Heart left ventricle (tissue), 16 donors: ENCODE measurements at regions not wholly inside any gene's neighbourhood (a gene's known extent, or its start where the extent isn't known, plus 50 kb on each side); places are given as distances from the start of the nearest gene placed in this dataset.

ENCODE experiments used
- ATAC-seq, 4 donors: fragments of 200-7000 bp; cut with Tn5 transposase; one replicate each; pipeline ENCODE4 v1.9.1; 2020 to 2022; ENCODE audit warnings: moderate library complexity in 4 of 4, mild to moderate bottlenecking in 3 of 4, moderate number of reproducible peaks in 1 of 4
- DNase-seq, 5 donors: peaks; one replicate each; pipeline ENCODE4 v3.0.0-alpha.2; 2020
- H3K27ac ChIP-seq, 12 donors: fragments of 200-600 bp; sonication (generic) in 4 of 12; one replicate each; pipeline versions ENCODE4 v1.5.0 to v1.8.0; 2016 to 2022; ENCODE audit warnings: mild to moderate bottlenecking in 2 of 12
- H3K27me3 ChIP-seq, 9 donors: fragments of 200-600 bp; sonication (generic) in 2 of 9; one replicate each; pipeline versions ENCODE4 v1.5.1 to v1.8.0; 2016 to 2022; ENCODE audit warnings: mild to moderate bottlenecking in 3 of 9
- H3K36me3 ChIP-seq, 9 donors: fragments of 200-600 bp; sonication (generic) in 2 of 9; one replicate each; pipeline versions ENCODE4 v1.5.0 to v1.8.0; 2018 to 2022; ENCODE audit warnings: mild to moderate bottlenecking in 2 of 9
- H3K4me1 ChIP-seq, 12 donors: fragments of 200-600 bp; sonication (generic) in 4 of 12; one replicate each; pipeline versions ENCODE4 v1.5.0 to v1.8.0; 2016 to 2022; ENCODE audit warnings: mild to moderate bottlenecking in 3 of 12
- H3K4me3 ChIP-seq, 12 donors: fragments of 200-600 bp; sonication (generic) in 4 of 12; one replicate each; pipeline versions ENCODE4 v1.5.0 to v1.8.0; 2017 to 2022; ENCODE audit warnings: mild to moderate bottlenecking in 9 of 12, moderate library complexity in 4 of 12
- H3K9me3 ChIP-seq, 12 donors: fragments of 200-600 bp; sonication (generic) in 4 of 12; one replicate each; pipeline versions ENCODE4 v1.5.0 to v1.8.0; 2016 to 2022; ENCODE audit warnings: mild to moderate bottlenecking in 1 of 12
- CTCF ChIP-seq, 12 donors: fragments of 200-600 bp; sonication (generic) in 4 of 12; IDR thresholded peaks; one replicate each; pipeline versions ENCODE4 v1.5.0 to v1.8.0; 2018 to 2022; ENCODE audit warnings: antibody characterized with exemption in 12 of 12, mild to moderate bottlenecking in 5 of 12
- POLR2A ChIP-seq, 2 donors: fragments of 450-650 bp; IDR thresholded peaks; one replicate each; pipeline ENCODE4 v1.6.1; 2017; ENCODE audit warnings: antibody characterized with exemption in 2 of 2, mild to moderate bottlenecking in 2 of 2, moderate library complexity in 2 of 2
- WGBS, 4 donors: extraction: QIAGEN DNeasy Blood & Tissue Kit in 2 of 4; methylation state at CpG; one replicate each; pipeline versions ENCODE4 v1.1.5 to v1.1.7; 2013 to 2018; 5-methylcytosine and 5-hydroxymethylcytosine counted together
- intact Hi-C, 10 donors: fragments of 100-400 bp; cut with DNase I; formaldehyde crosslinking; loops; one replicate each; pipeline versions ENCODE4 v1.11.1 to v1.14.2; 2022
- donor health status: ischemic (EF 13 %, LVEDD 7.1; RV severe dilation, severe dysfunction).
- donor health status: healthy with polysubstance abuse.
- donor health status: DM: no; HTN: yes; CAD: no.
- donor health status: DM: no; HTN: no; CAD: no.
- donor health status: ischemic (EF 25% LVEDD 6.9; RV normal size, moderate dysfunction).
- donor health status: ischemic (EF 25% LVEDD 5.7; RV mildly dilated, moderate dysfunction).
- donor health status: healthy.
- donor health status: DM: yes; HTN: yes; CAD: no.
- donor health status: ischemic (EF 35%, LVEDD 5.7; RV mildly dilated, moderate dysfunction).
- donor health status: nonischemic (EF 11% LVEDD 7.7; RV severe dilation, severe dysfunction).
- donor health status: DM: yes; HTN: yes; CAD: no.
- donor health status: PGD.
- donor health status: ischemic (EF 29% LVEDD 5.4; RV normal size, mild dysfunction).
- donor health status: nonischemic (EF 23%, LVEDD 6.1; RV moderate dilation, normal function).

- no peak for DNase-seq
Observed at GRCh38 chr2:2782007-2782406, 450.9 kb upstream of the MYT1L start.

GRCh38 chr2:2779727-2780126 lies 448.7 kb upstream of the MYT1L start:
- Histone ChIP-seq H3K9me3 (no peaks in the 10 kb centered on the region), H3K27ac (no peak overlapping the region), H3K36me3 (no peaks in the 10 kb centered on the region), H3K4me1 (no peaks in the 10 kb centered on the region), H3K4me3 (no peak overlapping the region), H3K27me3 (no peaks in the 10 kb centered on the region)
- WGBS, 4 donors, result 54 to 79% (median 57%) methylated on average over 3 of the region's 3 CpGs
- DNase-seq (no peak), ATAC-seq (no peak)
- intact Hi-C loops, result no loop called here
- TF ChIP-seq CTCF (IDR thresholded peaks at IDR 0.05) (no peak), POLR2A (IDR thresholded peaks at IDR 0.05) (no peak)

More at GRCh38 chr2:2782007-2782406, 450.9 kb upstream of the MYT1L start:
- ATAC-seq, result no peak
- TF ChIP-seq CTCF (IDR thresholded peaks at IDR 0.05), result no peak
- TF ChIP-seq POLR2A (IDR thresholded peaks at IDR 0.05), result no peak
- Histone ChIP-seq H3K4me1 (no peaks in the 10 kb centered on the region), H3K36me3 (no peaks in the 10 kb centered on the region), H3K27me3 (no peaks in the 10 kb centered on the region), H3K4me3 (no peak overlapping the region), H3K9me3 (no peaks in the 10 kb centered on the region), H3K27ac (no peak overlapping the region)
- whole genome bisulfite sequencing, 4 donors, result 63 to 75% (median 68%) methylated on average over 9 of the region's 9 CpGs
- intact Hi-C loops, result no loop called here

- no peak for ATAC-seq
- 90 to 95% (median 92%) methylated on average over 2 of the region's 2 CpGs for WGBS, 4 donors
- intact Hi-C loops, result no loop called here
Observed at GRCh38 chr2:2777876-2778275, 446.8 kb upstream of the MYT1L start.

GRCh38 chr2:2777213-2777612 lies 446.1 kb upstream of the MYT1L start:
- TF ChIP-seq POLR2A (IDR thresholded peaks at IDR 0.05) (no peak), CTCF (IDR thresholded peaks at IDR 0.05) (no peak)
- Histone ChIP-seq H3K36me3 (no peaks in the 10 kb centered on the region), H3K9me3 (no peaks in the 10 kb centered on the region), H3K4me3 (no peak overlapping the region), H3K4me1 (no peaks in the 10 kb centered on the region), H3K27me3 (no peaks in the 10 kb centered on the region), H3K27ac (no peak overlapping the region)
- no peak for ATAC-seq
- 55 to 67% (median 64%) methylated on average over 2 of the region's 2 CpGs for WGBS, 4 donors
- intact Hi-C loops, result no loop called here
- no peak for DNase-seq

More at GRCh38 chr2:2777876-2778275, 446.8 kb upstream of the MYT1L start:
- no peak overlapping the region for H3K4me3 ChIP-seq
- no peaks in the 10 kb centered on the region for H3K27me3 ChIP-seq
- no peak overlapping the region for H3K27ac ChIP-seq
- H3K4me1 ChIP-seq, result no peaks in the 10 kb centered on the region
- DNase-seq, result no peak
- TF ChIP-seq POLR2A (IDR thresholded peaks at IDR 0.05) (no peak), CTCF (IDR thresholded peaks at IDR 0.05) (no peak)
- no peaks in the 10 kb centered on the region for H3K9me3 ChIP-seq
- H3K36me3 ChIP-seq, result no peaks in the 10 kb centered on the region
